Renal cortical epithelial cell (primary cell): ENCODE measurements at regions not wholly inside any gene's neighbourhood (a gene's known extent, or its start where the extent isn't known, plus 50 kb on each side); places are given as distances from the start of the nearest gene placed in this dataset.

Experiments used
- DNase-seq: peaks from one replicate; pipeline ENCODE4 v3.0.0-alpha.2; 2011; ENCODE audit warnings: low read depth

DNA sequence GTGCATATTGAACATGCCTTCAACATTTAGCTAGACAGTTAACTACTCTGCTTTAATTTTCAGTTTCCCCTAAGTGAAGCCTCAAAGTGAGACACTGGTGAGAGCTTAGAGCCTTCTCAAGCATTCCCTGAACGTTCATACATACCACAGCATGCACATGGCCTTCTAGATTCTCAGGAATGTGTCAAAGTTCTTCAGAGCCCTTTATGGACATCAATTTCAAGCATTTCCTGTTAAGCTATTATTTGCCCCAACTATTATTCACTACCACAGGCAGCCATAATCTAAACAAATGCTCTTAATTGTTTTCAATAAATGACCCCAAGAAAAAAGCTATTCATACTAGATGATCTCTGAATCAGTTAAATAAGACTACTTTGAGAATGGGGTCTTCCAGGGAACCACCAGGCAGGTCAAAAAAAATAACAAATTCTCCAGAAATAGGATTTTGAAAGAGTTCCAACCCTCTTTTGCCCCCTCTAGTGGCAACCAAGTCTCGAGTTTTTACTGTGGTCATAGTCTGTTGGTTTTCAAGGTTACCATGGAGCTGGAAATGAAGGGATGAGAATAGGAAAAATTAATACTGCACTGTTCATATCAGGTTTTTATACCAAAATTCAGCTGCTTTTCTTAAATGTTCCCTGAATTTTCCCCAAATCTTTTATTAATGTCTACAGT lies 235.4 kb downstream of the RAB28 start:
- DNase-seq, result peak; percentile 1

DNA sequence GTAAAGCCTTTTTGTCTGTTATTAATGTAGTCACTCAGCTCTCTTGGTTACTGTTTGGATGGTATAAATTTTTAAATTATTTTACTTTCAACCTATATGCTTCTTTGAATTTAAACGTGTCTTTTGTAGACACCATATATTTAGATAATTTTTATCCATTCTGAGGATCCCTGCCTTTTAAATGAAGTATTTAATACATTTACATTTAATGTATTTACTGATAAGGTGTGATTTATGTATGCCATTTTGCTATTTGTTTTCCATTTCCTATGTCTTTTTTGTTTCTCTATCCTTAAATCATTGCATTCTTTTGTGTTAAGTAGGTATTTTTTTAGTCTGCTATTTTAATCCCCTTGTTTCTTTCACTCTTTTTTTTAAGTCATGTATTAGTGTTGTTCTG lies 238.0 kb downstream of the RAB28 start:
- no peak for DNase-seq

DNA sequence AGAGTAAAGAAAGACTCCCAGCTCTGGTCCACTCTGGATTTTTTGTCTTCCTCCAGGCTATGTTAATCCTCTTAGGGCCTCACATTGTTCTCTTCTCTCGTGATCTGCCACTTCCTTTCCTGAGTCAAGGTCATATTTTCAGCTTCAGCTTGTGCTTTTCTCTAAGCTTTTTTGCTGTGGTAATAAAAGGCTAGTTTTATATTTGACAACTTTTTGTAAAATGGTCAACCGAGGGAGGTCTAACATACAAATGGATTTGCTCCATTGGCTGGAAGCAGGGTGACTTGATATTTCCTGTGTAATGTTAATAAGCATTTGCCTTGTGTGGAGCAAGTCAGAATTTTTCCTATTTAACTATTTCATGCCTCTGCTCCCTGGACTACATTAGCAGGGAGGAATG lies 239.7 kb downstream of the RAB28 start:
- DNase-seq, result no peak

DNA sequence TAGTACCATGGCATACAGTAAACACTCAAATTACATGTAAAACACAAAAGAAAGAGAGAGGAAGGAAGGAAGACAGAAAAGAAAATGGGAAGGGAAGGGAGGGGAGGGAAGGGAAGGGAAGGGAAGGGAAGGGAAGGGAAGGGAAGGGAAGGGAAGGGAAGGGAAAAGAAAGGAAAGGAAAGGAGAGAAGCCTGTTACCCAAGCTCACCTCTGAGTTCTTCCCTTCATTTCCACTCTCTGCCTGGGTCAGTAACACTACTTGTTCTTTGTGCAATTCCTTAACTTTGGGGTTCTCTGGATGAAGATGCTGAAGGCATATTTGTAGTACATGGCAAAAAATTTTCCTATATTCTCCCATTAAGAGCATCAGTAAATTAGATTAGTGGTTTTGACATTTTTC lies 241.0 kb downstream of the RAB28 start:
- no peak for DNase-seq

DNA sequence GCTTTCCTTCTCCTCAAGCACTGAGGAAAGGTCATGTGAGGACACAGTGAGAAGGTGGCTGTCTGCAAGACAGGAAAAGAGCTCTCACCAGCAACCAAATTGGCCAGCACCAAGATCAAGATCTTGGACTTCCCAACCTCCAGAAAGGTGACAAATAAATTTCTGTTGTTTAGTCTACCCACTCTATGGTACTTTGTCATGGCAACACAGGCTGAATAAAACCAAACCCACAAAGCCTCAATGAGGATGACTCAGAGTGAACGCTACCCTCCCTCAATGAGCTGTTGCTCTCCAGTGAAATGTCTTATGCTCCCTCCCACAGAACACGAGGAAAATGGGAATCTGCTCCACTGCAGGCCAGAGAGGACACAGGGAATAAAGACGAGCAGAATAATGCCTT lies 244.1 kb downstream of the RAB28 start:
- peak; percentile 58 for DNase-seq

DNA sequence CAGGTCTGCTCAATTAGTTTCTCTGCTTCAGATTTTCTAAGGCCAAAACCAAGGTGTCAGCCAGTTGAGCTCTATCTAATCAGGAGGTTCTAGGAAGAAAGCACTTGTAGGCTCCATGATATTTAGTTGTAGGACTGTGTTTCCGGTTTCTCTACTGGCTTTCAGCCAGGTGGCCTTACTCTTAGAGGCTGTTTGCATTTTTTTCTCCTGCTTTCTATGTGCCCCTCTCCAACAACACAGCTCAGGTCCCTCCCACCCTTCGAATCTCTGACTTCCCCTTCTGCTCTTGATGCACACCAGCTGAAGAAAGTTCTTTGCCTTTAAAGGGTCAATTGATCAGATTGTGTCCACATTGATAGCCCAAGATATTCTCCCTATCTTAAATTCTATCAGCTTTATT lies 245.2 kb downstream of the RAB28 start:
- no peak for DNase-seq

DNA sequence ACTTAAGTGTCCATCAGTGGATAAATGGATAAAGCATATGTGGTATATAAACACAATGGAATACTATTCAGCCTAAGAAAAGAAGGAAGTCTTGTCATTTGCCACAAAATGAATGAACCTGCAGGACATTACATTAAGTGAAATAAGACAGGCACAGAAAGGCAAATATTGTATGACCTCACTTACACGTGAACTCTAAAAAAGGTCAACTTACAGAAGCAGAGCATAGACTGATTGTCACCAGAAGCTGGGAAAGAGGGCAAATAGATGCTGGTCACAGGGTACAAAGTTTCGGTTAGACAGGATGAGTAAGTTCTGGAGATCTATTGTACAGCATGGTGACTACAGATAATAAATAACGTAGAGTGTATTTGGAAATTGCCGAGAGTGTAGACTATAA lies 247.7 kb downstream of the RAB28 start:
- DNase-seq, result no peak

DNA sequence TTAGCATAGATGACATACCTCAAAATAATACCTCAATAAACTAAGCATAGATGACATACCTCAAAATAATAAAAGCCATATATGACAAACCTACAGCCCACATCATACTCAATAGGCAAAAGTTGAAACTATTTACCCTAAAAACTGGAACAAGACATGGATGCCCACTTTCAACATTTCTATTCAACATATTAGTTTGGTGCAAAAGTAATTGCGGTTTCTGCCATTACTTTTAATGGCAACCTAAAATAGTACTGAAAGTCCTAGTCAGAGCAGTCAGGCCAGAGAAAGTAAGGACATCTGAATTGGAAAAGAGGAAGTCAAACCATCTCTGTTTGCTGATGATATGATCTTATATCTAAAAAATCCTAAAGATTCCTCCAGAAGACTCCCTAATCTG lies 250.4 kb downstream of the RAB28 start:
- no peak for DNase-seq

DNA sequence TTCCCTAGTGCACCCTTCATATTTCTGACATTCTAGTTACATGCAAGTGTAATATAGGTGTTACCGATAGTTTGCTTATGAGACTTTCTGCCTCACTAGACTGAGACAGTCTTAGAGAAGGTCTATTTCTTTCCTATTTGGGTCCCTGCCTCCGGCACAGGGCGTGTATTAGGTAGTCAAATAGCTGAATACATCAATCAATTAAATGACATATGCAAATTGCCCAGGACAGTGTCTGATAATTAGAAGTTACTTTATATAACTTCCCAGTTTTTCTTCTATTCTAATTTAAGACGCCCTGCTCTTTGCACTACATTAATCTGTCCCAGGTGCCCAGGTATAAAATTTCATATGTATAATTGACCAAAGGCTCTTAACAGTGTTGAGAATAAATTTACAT lies 264.2 kb downstream of the RAB28 start:
- no peak for DNase-seq

DNA sequence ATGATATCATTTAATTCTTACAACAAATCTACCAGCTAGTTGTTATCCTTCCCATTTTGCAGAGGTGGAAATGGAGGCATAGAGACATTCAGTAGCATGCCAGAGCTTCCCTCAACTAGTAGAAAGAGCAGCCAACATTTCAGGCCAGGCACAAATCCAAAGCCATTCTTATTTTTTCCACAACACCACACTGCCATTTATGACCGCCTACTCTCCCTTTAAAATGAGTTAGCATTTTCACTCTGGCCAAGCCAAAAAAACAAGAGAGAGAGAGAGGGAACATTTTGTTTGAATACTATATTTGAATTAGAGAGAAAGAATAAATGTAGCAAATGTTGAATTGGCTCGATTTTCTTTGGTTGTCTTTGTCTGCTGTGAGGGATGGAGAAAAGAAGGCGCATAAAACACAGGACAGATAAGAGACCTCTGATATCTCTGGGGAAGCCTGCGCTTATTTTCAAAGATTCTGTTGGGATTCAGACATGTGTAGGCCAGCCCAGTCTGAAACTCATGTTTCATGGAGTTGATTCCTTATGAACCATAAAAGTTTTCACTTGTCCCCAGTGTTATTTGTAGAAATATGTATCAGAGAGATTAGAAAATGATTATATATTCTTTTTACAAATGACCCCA lies 265.7 kb downstream of the RAB28 start:
- DNase-seq, result no peak

DNA sequence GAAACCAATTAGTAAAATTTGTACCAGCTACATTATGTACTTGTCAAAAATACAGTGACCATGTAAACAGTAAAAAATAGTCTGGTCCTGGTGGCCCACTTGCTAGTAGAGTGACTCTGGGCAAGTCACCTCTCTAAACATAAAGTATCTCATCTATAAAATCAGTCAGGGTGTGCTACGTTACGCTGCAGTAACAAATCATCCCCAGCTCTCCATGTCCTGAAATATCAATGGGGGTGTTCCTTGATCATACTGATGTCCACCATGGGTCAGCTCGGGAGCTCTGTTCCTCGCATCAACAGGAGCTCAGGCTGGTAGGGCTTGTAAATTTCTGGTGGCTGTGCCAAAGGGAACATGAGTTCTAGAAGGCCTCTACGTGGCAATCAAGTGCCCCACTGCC lies 268.6 kb downstream of the RAB28 start:
- DNase-seq, result no peak

DNA sequence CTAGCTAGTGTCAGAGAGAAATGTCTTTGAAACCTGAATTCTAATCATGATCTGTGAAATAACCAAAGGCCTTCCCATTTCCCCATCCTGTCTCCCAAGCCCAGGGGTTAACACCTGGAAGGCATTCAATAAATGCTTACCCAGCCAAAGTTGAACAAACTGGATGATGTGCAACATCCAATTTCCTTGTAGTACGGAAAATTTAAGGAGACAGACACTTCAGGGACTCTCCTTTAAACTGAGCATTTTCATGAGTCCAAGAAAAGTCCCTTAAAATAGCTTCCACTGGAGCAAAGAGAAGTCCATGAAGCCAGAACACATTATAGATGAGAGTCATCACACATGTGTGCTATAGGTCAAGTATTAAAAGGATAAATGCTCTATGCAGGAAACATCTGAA lies 271.2 kb downstream of the RAB28 start:
- DNase-seq, result no peak

DNA sequence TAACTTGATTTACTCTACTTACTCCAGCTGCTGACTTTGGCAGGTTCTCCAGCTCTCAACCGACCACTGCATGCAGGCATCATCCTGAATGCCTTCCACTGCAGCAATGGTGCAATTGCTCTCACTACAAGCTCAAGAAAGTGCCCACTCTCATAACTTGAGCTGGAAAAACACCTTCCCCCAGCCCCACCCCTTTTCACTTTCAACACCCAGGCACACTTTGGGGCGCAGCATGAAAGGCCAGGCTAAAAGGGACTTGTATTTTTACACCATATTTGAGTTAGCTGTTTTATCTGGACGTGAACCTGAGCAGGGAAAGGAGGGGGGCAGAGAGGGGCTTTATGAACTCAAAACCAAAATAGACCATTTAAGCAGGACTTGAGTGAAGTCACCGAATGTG lies 274.5 kb downstream of the RAB28 start:
- DNase-seq, result no peak

DNA sequence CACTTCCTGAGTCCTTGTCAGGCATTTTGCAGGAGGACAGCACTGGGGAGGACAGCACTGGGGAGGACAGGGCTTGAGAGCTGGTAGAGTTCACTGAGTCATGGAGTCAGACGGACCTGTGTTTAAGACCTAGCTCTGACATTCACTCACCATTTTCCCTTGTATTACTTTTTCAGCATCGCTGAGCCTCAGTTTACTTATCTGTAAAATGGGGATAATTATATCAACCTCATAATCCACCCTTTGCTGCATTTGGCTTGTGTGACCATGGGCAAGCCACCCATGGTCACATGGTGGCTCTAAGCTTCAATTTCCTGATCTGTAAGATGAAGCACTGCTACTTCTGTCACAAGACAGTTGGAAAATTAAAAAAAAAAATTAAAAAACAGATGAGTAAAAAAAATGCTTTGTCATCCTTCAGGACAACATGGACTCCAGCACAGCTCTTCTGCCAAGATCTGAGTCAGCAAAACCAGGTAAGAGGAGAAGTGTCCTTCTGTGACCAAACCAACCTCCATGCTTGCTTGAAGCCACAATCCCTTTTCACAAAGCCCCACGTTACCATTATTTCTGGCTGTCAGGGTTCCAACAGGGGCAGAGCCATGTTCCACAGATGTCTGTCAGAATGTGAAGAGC lies 275.5 kb downstream of the RAB28 start:
- no peak for DNase-seq

DNA sequence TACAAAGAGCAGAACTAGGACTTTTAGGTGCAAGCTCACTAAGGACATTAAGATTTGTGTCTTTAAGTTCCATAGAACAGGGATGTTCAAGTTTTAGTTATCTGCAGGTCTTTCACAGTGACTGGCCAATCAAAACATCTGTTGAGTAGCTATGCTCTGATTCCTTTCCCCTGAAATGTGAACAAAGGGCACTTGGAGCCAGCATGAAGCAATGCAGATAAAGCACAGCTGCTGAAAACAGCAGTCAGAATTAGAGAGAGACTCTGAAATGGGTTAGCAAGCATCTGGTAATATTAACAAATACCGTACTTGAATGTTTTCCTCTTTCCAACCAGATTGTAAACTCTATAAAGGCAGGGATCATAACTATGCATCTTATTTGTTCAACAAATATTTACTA lies 276.9 kb downstream of the RAB28 start:
- no peak for DNase-seq

DNA sequence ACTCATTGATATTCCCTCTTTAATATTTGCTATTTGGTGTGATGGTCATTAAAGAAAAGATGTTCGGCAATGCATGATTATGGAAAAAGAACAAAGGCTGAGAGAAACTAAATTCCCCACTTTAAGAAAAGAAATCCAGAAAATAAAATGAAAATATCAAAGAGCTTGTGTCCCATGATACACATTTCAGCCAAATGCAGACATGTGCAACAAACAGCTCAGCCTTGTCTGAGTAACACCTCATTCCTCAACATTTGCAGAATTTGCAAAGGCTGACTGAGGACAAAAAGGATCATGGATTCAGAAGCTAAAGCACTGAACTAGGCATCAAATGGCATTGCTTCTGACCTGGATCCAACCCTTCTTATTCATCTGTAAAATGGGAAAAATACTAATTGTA lies 281.0 kb downstream of the RAB28 start:
- no peak for DNase-seq

DNA sequence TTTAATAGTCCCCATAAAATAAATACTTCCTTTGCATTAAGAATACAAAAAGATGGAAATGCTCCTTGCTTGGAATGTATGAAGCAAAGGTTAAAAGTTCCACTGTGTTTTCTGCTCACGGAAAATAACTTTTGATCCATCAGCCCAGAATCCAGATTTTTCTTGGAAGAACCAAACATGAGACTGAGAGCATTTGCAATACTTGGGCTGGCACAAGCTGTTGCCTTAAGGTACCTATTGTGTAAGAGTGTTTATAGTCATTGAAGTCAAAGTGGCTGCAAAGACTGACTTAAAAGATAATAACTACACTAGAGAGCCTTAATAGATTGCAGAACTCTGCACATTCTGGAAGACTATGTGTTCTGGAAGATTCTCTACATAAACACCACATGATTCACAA lies 281.4 kb downstream of the RAB28 start:
- DNase-seq, result no peak

DNA sequence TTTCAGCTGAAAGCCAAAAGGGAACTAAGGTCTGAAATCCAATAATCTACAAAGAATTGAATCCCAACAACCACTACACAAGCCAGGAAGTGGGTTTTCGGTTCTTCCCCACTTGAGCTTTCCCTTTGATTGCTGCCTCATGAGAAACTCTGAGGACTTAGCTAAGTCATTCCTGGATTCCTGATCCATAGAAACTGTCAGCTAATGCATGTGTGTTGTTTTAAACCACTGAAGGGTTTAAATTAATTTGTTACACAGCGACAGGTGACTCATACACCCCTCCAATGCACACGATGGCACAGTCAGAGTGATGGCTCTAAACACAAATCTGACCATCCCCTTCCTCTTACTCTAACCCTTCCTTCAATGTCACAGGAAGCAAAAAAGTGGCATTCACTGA lies 282.9 kb downstream of the RAB28 start:
- DNase-seq, result peak; percentile 1

DNA sequence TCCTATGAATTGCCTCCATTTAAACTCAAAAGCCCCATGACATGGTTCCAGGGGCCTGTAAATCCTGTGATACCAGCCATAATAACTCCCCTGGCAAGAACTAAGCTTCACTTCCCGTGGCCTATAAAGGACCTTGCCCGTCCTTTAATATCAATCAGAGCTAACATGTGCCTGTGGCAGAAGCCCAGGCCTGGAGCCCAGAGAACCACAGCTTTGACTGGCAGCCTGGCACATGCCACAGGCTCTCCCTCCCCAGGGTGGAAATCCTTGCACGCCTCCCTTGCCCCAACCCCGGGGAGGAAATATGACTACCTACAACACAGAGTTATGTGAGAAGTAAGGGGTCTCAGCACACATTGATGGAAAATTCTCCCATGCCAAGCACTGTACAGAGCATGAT lies 287.4 kb downstream of the RAB28 start:
- DNase-seq, result no peak

DNA sequence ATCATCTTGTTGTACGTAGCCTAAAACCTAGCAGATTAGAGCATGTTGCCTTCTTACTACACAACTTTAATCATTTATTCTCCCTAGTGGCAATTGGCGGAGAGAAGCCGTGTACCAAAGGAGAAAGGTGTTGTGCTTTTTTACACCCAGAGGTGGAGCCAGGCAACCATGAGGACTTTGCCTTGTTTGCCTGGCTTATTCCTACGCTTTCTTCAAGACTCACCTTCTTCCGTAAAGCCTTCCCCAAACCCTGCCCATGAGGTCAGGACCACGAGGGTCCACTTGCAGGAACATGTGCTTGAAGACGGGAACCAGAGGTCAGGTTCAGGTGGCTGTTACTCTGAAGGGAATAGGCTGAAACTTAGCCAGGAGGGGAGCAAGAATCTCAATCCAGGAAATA lies 290.5 kb downstream of the RAB28 start:
- DNase-seq, result no peak

DNA sequence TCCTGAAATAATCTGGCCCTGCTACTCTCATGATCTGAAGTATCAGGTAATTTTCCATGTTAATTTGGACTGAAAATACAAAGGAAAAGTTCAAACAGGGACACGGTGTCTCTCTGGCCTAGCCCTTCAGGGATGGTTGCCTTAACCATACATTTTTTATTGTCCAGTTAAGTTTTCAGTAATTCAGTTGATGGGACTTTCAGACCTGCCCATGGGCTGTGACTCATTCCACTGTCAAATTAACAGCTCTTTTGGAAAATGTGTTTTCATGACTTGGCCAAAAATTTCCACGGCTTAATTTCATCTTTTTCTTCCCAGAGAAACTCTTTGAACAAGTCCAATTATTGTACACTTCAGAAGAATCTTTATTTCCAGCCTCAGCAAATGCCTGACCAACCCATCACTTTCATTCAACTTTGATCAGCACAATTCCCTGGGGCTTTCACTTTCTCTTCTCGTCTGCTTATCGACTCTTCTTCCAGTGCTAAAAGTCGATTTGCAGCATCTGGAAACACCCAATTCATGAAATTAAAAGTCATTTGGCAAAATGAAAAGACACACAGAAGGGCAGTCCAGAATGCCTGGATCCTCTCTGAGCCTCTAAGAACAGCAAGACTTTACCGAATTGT lies 293.9 kb downstream of the RAB28 start:
- no peak for DNase-seq

DNA sequence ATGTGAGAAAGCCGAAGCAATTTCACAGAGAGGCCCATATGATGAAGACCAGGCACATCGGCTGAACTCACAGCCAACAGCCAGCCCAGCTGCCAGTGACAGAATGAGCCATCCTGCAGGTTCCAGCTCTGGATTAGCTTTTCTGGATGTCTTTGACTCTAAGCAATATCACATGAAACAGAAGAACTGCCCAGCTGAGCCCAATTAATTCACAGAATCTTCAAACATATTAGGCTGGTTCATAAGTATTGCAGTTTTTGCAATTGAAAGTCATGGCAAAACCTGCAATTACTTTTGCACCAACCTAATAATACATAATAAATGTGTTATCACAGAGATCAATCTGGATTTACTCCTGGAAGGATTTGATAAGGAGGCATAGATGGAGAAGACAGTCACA lies 299.9 kb downstream of the RAB28 start:
- DNase-seq, result no peak

DNA sequence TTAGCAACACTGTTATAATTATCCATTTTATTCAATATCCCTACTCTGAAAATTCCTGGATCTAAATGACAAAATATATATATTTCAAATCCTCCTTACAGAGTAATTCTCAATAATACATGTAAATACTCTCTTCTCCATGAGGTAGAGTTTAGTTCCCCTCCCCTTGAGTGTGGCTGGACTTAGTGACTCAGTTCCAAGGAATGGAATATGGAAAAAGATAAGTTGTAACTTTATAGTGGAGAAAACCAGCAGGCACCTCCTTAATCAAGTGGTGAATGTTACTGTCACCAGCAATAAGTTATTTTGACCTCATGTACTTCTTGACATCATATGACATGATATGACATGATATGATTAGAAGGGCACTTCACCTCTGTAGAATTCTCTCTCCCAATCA lies 302.0 kb downstream of the RAB28 start:
- no peak for DNase-seq
